Osteoblast (primary cell): ENCODE measurements at regions not wholly inside any gene's neighbourhood (a gene's known extent, or its start where the extent isn't known, plus 50 kb on each side); places are given as distances from the start of the nearest gene placed in this dataset.

Experiments used
- DNase-seq: peaks from one replicate; pipeline ENCODE4 v3.0.0; 2011; ENCODE audit warnings: low spot score, mixed read lengths; ENCODE audit not compliant: insufficient read length; ENCODE audit errors: missing footprints
- H2AFZ ChIP-seq: 2 replicates; pipeline ENCODE4 v1.6.0; 2011; ENCODE audit warnings: mild to moderate bottlenecking, low read length
- H3K27ac ChIP-seq: 2 replicates; pipeline ENCODE4 v1.5.1; 2011; ENCODE audit warnings: mild to moderate bottlenecking, low read depth, low read length, moderate library complexity
- H3K27me3 ChIP-seq: 2 replicates; pipeline ENCODE4 v1.6.0; 2012; ENCODE audit warnings: mild to moderate bottlenecking, control low read depth, inconsistent platforms, low read length, moderate library complexity; ENCODE audit not compliant: insufficient read depth
- H3K36me3 ChIP-seq: 2 replicates; pipeline ENCODE4 v1.5.1; 2011; ENCODE audit warnings: mild to moderate bottlenecking, low read length, control low read depth, moderate library complexity; ENCODE audit not compliant: insufficient read depth
- H3K4me1 ChIP-seq: 2 replicates; pipeline ENCODE4 v1.5.1; 2011; ENCODE audit warnings: mild to moderate bottlenecking, low read length, control low read depth, moderate library complexity; ENCODE audit not compliant: insufficient read depth
- H3K4me2 ChIP-seq: 2 replicates; pipeline ENCODE4 v1.6.0; 2011; ENCODE audit warnings: mild to moderate bottlenecking, low read length; ENCODE audit not compliant: insufficient read depth
- H3K4me3 ChIP-seq: fragments of 200-600 bp; sonication (generic); 3 replicates; pipeline ENCODE4 v1.5.1; 2012; ENCODE audit warnings: mild to moderate bottlenecking, low read length, inconsistent platforms; ENCODE audit not compliant: insufficient read depth
- H3K79me2 ChIP-seq: 2 replicates; pipeline ENCODE4 v1.6.0; 2012; ENCODE audit warnings: mild to moderate bottlenecking, low read length, control low read depth, inconsistent platforms; ENCODE audit not compliant: insufficient read depth
- H3K9me3 ChIP-seq: 2 replicates; pipeline ENCODE4 v1.5.1; 2011; ENCODE audit warnings: low read depth, low read length, control low read depth
- H4K20me1 ChIP-seq: 2 replicates; pipeline ENCODE4 v1.6.0; 2012; ENCODE audit warnings: mild to moderate bottlenecking, low read length, control low read depth; ENCODE audit not compliant: insufficient read depth
- TF ChIP-seq, protein P1 (sequence below): IDR thresholded peaks from 2 replicates; pipeline ENCODE4 v1.5.1; 2011; ENCODE audit warnings: mild to moderate bottlenecking, low read depth, low read length, moderate library complexity; ENCODE audit errors: extremely low read depth

DNA sequence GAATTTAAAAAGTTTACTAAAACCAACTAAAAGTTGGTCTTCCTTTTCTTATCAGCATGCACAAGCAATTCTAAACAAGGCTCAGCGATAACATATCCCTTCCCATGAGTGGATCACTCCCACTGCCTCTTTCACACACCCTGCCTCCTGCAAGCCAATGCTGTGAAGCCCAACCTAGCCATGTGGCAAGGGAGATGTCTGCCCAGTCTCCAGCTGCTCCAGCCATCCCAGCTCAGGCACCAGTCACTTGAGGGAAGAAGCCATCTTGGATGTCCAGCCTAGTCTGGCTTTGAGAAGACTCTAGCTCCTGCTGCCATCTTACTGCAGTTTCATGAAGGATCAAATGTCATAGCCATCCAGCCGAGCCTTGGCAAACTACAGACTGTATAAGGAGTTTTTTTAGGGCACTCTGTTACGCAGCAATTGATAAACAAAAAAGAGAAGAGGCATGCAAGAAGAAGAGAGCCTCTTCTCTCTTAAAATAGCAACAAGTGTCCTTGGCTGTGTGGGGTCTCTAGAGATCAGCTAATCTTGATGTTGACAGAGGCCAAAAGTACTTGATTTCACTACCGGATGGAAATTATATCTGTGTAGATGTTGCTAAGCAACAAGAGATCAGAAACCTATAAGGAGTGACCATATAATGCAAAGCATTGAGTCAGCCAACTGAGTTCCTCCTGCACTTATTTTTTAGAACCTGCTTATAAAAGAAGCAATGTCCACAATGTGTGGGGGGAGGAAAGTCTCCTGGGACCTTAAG, 108.9 kb downstream of the PTCSC3 start:
- no peaks in the 10 kb centered on the region for H3K79me2 ChIP-seq
- no peak overlapping the region for H3K4me3 ChIP-seq
- no peak overlapping the region for H3K4me2 ChIP-seq
- no peak overlapping the region for H2AFZ ChIP-seq
- H3K27ac ChIP-seq, result no peak overlapping the region
- no peaks in the 10 kb centered on the region for H4K20me1 ChIP-seq
- no peak for DNase-seq
- TF ChIP-seq, protein P1, sequence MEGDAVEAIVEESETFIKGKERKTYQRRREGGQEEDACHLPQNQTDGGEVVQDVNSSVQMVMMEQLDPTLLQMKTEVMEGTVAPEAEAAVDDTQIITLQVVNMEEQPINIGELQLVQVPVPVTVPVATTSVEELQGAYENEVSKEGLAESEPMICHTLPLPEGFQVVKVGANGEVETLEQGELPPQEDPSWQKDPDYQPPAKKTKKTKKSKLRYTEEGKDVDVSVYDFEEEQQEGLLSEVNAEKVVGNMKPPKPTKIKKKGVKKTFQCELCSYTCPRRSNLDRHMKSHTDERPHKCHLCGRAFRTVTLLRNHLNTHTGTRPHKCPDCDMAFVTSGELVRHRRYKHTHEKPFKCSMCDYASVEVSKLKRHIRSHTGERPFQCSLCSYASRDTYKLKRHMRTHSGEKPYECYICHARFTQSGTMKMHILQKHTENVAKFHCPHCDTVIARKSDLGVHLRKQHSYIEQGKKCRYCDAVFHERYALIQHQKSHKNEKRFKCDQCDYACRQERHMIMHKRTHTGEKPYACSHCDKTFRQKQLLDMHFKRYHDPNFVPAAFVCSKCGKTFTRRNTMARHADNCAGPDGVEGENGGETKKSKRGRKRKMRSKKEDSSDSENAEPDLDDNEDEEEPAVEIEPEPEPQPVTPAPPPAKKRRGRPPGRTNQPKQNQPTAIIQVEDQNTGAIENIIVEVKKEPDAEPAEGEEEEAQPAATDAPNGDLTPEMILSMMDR, result no peak
- H3K4me1 ChIP-seq, result peaks cover 9% of the 10 kb centered on the region
- no peaks in the 10 kb centered on the region for H3K36me3 ChIP-seq
- H3K9me3 ChIP-seq, result no peaks in the 10 kb centered on the region
- no peaks in the 10 kb centered on the region for H3K27me3 ChIP-seq

DNA sequence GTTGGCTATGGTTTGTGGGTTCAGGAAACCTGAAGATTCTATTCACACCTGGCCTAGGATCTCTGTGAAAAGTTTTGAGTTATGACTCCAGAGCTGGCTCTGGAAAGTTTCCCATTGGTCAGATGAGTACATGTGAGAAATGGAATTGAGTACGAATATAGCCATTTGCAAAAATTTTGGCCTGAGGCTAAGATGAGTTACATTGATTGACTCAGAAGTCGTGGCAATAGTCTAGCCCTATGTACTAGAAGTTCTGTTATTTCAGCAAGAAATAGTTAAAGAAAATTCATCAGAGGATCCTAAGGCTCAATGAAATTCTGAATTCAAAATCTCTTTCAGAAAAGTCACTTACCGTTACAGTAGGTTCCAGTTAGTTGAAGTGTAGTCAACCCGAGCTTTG, 109.9 kb downstream of the PTCSC3 start:
- Histone ChIP-seq H3K4me1 (peaks cover 9% of the 10 kb centered on the region), H3K27me3 (no peaks in the 10 kb centered on the region), H3K36me3 (no peaks in the 10 kb centered on the region), H4K20me1 (no peaks in the 10 kb centered on the region), H3K4me3 (no peak overlapping the region), H3K27ac (no peak overlapping the region), H3K79me2 (no peaks in the 10 kb centered on the region), H2AFZ (no peak overlapping the region), H3K9me3 (no peaks in the 10 kb centered on the region), H3K4me2 (no peak overlapping the region)
- DNase-seq, result no peak
- TF ChIP-seq, protein P1, result no peak

DNA sequence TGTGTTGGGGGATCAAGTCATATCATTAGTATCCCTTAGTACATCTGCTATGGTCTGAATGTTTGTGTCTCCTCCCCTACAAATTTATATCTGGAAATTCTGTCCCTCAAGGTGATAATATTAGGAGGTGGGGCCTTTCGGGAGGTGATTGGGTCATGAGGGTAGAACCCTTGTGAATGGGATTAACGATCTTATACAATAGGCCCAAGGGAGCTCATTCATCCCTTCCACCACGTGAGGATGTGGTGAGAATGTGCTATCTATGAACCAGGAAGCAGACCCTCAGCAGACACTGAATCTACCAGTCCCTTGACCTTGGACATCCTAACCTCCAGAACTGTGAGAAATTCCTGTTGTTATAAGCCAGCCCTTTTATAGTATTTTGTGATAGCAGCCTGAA, 110.7 kb downstream of the PTCSC3 start:
- Histone ChIP-seq H3K27ac (no peak overlapping the region), H3K79me2 (no peaks in the 10 kb centered on the region), H3K4me3 (no peak overlapping the region), H4K20me1 (no peaks in the 10 kb centered on the region), H2AFZ (no peak overlapping the region), H3K4me2 (no peak overlapping the region), H3K27me3 (no peaks in the 10 kb centered on the region), H3K9me3 (no peaks in the 10 kb centered on the region), H3K36me3 (no peaks in the 10 kb centered on the region), H3K4me1 (peaks cover 9% of the 10 kb centered on the region)
- DNase-seq, result no peak
- TF ChIP-seq, protein P1, result no peak

DNA sequence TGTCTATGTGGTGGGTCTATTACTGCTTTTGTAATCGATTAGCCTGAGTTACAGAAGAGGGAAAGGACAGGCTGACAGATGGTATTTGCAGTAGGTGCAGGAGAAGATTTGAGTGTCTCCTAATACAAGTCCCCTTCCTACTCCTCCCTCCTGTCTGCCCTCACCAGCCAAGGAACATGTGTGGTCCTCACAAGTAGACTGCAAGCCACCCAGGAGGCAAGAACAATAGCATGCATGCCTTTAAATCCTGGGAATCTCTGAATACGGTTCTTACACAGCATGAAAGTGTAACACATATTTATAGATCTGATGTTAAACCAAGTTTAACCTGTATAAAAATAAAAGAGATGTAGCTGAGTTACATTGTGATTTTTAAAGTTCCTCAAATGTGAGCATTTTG, 117.0 kb downstream of the PTCSC3 start:
- H2AFZ ChIP-seq, result no peak overlapping the region
- H3K27me3 ChIP-seq, result no peaks in the 10 kb centered on the region
- no peak overlapping the region for H3K4me2 ChIP-seq
- no peak for DNase-seq
- H3K4me1 ChIP-seq, result no peaks in the 10 kb centered on the region
- no peak overlapping the region for H3K4me3 ChIP-seq
- no peaks in the 10 kb centered on the region for H3K9me3 ChIP-seq
- no peak overlapping the region for H3K27ac ChIP-seq
- H3K79me2 ChIP-seq, result no peaks in the 10 kb centered on the region
- H3K36me3 ChIP-seq, result no peaks in the 10 kb centered on the region
- H4K20me1 ChIP-seq, result no peaks in the 10 kb centered on the region
- TF ChIP-seq, protein P1, result no peak
